A549 (cell line): ENCODE measurements at regions not wholly inside any gene's neighbourhood (a gene's known extent, or its start where the extent isn't known, plus 50 kb on each side); places are given as distances from the start of the nearest gene placed in this dataset.

ENCODE experiments used
- ATAC-seq, 2 experiments: fragments of 200-7000 bp in 1 of 2; fragments of >200 bp in 1 of 2; cut with Nextera tagmentation in 1 of 2; cut with Tn5 transposase in 1 of 2; 3 replicates each; pipeline versions ENCODE4 v1.8.0 to v1.9.1; 2018 to 2020; ENCODE audit warnings: mild to moderate bottlenecking in 1 of 2, moderate library complexity in 1 of 2
- CTCF ChIA-PET: fragments of 300-600 bp; sonication (Branson Sonifier 250); formaldehyde crosslinking; extraction: SDS; loops from one replicate; lab custom pipeline; 2021; ENCODE audit warnings: antibody characterized with exemption, inconsistent platforms; lab: Yijun Ruan, JAX
- POLR2A ChIA-PET: fragments of 350-600 bp; formaldehyde crosslinking; extraction: SDS; loops from one replicate; lab custom pipeline; 2021; ENCODE audit warnings: antibody characterized with exemption, inconsistent platforms; lab: Yijun Ruan, JAX
- DNase-seq, 2 experiments: peaks; one replicate each; pipeline versions ENCODE4 v3.0.0 to v3.0.0-alpha.2; 2011 to 2016; ENCODE audit warnings: low read depth in 1 of 2, low spot score in 1 of 2
- FAIRE-seq: peaks from 2 replicates; lab custom pipeline; 2011; peaks lifted over from hg19 to GRCh38; lab: Jason Lieb, UNC
- H3K27ac ChIP-seq, 2 experiments: fragments of >200 bp; sonication (Bioruptor Twin); formaldehyde crosslinking; 3 replicates each; pipeline ENCODE4 v1.5.1; 2016 to 2017
- H3K4me1 ChIP-seq: fragments of >200 bp; sonication (Bioruptor Twin); formaldehyde crosslinking; 3 replicates; pipeline ENCODE4 v1.6.1; 2016
- H3K4me2 ChIP-seq: fragments of >200 bp; sonication (Bioruptor Twin); formaldehyde crosslinking; 3 replicates; pipeline ENCODE4 v1.6.1; 2016
- H3K4me3 ChIP-seq: fragments of >200 bp; sonication (Bioruptor Twin); formaldehyde crosslinking; 3 replicates; pipeline ENCODE4 v1.5.1; 2016
- H3K9me3 ChIP-seq: fragments of >200 bp; sonication (Bioruptor Twin); formaldehyde crosslinking; 3 replicates; pipeline ENCODE4 v1.6.1; 2016
- ATOH8 ChIP-seq: fragments of 250-450 bp; sonication (Bioruptor Pico); IDR thresholded peaks from 2 replicates; pipeline ENCODE4 v1.5.0; 2020; ENCODE audit warnings: low read depth, mild to moderate bottlenecking, moderate library complexity
- CBX8 ChIP-seq: fragments of 200-600 bp; sonication (generic); IDR thresholded peaks from 2 replicates; pipeline ENCODE4 v1.6.1; 2016
- CHD2 ChIP-seq: fragments of 150-350 bp; IDR thresholded peaks from 2 replicates; pipeline ENCODE4 v1.6.1; 2014; ENCODE audit warnings: low read length; ENCODE audit not compliant: partially characterized antibody
- CHD4 ChIP-seq: fragments of 200-600 bp; sonication (generic); IDR thresholded peaks from 2 replicates; pipeline ENCODE4 v1.6.1; 2016; ENCODE audit warnings: antibody characterized with exemption, mild to moderate bottlenecking, borderline replicate concordance
- EHF ChIP-seq: fragments of 250-450 bp; sonication (Bioruptor Pico); IDR thresholded peaks from 2 replicates; pipeline ENCODE4 v1.5.0; 2020; ENCODE audit warnings: mild to moderate bottlenecking
- ESRRA ChIP-seq: fragments of 150-350 bp; IDR thresholded peaks from 2 replicates; pipeline ENCODE4 v1.6.1; 2014; ENCODE audit warnings: mild to moderate bottlenecking, low read length, borderline replicate concordance
- FOSL2 ChIP-seq, 2 experiments: fragments of 450-650 bp in 1 of 2; fragments of >200 bp in 1 of 2; sonication (Bioruptor Twin) in 1 of 2; formaldehyde crosslinking; IDR thresholded peaks; 2 replicates each; pipeline versions ENCODE4 v1.5.0 to v1.6.1; 2016 to 2020; ENCODE audit warnings: mild to moderate bottlenecking in 1 of 2, moderate library complexity in 1 of 2
- HDAC2 ChIP-seq: fragments of 200-600 bp; sonication (generic); IDR thresholded peaks from 2 replicates; pipeline ENCODE4 v1.6.1; 2016
- HOXB13 ChIP-seq: fragments of 250-450 bp; sonication (Bioruptor Pico); IDR thresholded peaks from 2 replicates; pipeline ENCODE4 v1.5.0; 2020; ENCODE audit warnings: low read depth, mild to moderate bottlenecking, moderate library complexity
- KDM1A ChIP-seq: fragments of 200-600 bp; sonication (generic); IDR thresholded peaks from 2 replicates; pipeline ENCODE4 v1.6.1; 2016; ENCODE audit warnings: low read depth, mild to moderate bottlenecking
- MAFK ChIP-seq: fragments of 450-650 bp; IDR thresholded peaks from 2 replicates; pipeline ENCODE4 v1.6.1; 2014; ENCODE audit not compliant: partially characterized antibody
- MYC ChIP-seq: IDR thresholded peaks from 2 replicates; pipeline ENCODE4 v1.6.1; 2012; ENCODE audit warnings: mild to moderate bottlenecking, inconsistent platforms, low read length, improper control_type of control experiment, borderline replicate concordance
- NFE2L2 ChIP-seq: fragments of 150-350 bp; conservative IDR thresholded peaks from 2 replicates; pipeline ENCODE4 v1.6.1; 2014; ENCODE audit warnings: low read length
- NPAS2 ChIP-seq: fragments of 250-450 bp; sonication (Bioruptor Pico); IDR thresholded peaks from 2 replicates; pipeline ENCODE4 v1.8.0; 2022; ENCODE audit warnings: mild to moderate bottlenecking, moderate library complexity, borderline replicate concordance
- PBX3 ChIP-seq: IDR thresholded peaks from 2 replicates; pipeline ENCODE4 v1.6.1; 2012
- RAD21 ChIP-seq, 2 experiments: fragments of >200 bp in 1 of 2; sonication (Bioruptor Twin) in 1 of 2; formaldehyde crosslinking in 1 of 2; IDR thresholded peaks in 1 of 2; conservative IDR thresholded peaks in 1 of 2; 2 replicates in 1 of 2; 3 replicates in 1 of 2; pipeline ENCODE4 v1.6.1; 2012 to 2018; ENCODE audit warnings: inconsistent platforms in 1 of 2
- RARB ChIP-seq: fragments of 250-450 bp; sonication (Bioruptor Pico); IDR thresholded peaks from 2 replicates; pipeline ENCODE4 v1.8.0; 2021; ENCODE audit warnings: mild to moderate bottlenecking, moderate library complexity
- RCOR1 ChIP-seq: fragments of 150-350 bp; IDR thresholded peaks from 2 replicates; pipeline ENCODE4 v1.6.1; 2014; ENCODE audit warnings: antibody characterized with exemption, low read length, low read depth
- RFX5 ChIP-seq: fragments of 450-650 bp; IDR thresholded peaks from 2 replicates; pipeline ENCODE4 v1.7.1; 2014; ENCODE audit warnings: antibody characterized with exemption, mild to moderate bottlenecking, moderate library complexity
- RNF2 ChIP-seq: fragments of 200-600 bp; sonication (generic); IDR thresholded peaks from 2 replicates; pipeline ENCODE4 v1.6.1; 2016; ENCODE audit warnings: low read depth, mild to moderate bottlenecking, antibody characterized with exemption, moderate library complexity, borderline replicate concordance
- SREBF2 ChIP-seq: fragments of 450-650 bp; IDR thresholded peaks from 2 replicates; pipeline ENCODE4 v1.6.1; 2014; ENCODE audit warnings: mild to moderate bottlenecking, moderate library complexity
- TFCP2L1 ChIP-seq: fragments of 250-450 bp; sonication (Bioruptor Pico); IDR thresholded peaks from 2 replicates; pipeline ENCODE4 v1.5.0; 2021; ENCODE audit warnings: mild to moderate bottlenecking
- ZSCAN20 ChIP-seq: fragments of 250-450 bp; sonication (Bioruptor Pico); IDR thresholded peaks from 2 replicates; pipeline ENCODE4 v1.8.0; 2022; ENCODE audit warnings: mild to moderate bottlenecking, moderate library complexity
- WGBS: methylation state at CpG from one replicate; pipeline ENCODE4 v1.1.6; 2017; ENCODE audit errors: missing lambda C conversion rate; 5-methylcytosine and 5-hydroxymethylcytosine counted together
- TF ChIP-seq, protein P1 (sequence below): fragments of 450-650 bp; IDR thresholded peaks from 2 replicates; pipeline ENCODE4 v1.6.1; 2014; ENCODE audit warnings: antibody characterized with exemption
- TF ChIP-seq, protein P2 (sequence below): IDR thresholded peaks from 2 replicates; pipeline ENCODE4 v1.6.1; 2012; ENCODE audit warnings: low read depth, borderline replicate concordance

DNA sequence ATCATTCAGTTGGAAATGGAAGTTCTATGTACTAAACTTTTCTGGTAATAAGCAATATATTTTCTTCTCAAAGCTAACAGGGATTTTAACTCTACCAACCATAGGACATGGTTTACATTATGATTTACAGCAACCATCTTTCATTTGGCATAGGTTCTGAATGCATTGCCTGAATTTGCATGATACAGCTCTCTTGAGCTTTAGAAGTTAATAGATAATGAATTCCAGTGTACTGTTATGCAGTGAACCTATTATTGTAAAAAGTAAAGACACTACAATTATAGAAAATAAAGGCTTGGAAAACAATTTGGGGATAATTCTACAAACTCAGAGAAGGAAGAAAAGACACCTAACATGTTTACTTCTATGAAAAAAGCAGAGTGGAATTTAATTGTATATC lies 182.0 kb downstream of the GRB14 start (continued):
- no peak for TF ChIP-seq NFE2L2
- no peak for TF ChIP-seq TFCP2L1

DNA sequence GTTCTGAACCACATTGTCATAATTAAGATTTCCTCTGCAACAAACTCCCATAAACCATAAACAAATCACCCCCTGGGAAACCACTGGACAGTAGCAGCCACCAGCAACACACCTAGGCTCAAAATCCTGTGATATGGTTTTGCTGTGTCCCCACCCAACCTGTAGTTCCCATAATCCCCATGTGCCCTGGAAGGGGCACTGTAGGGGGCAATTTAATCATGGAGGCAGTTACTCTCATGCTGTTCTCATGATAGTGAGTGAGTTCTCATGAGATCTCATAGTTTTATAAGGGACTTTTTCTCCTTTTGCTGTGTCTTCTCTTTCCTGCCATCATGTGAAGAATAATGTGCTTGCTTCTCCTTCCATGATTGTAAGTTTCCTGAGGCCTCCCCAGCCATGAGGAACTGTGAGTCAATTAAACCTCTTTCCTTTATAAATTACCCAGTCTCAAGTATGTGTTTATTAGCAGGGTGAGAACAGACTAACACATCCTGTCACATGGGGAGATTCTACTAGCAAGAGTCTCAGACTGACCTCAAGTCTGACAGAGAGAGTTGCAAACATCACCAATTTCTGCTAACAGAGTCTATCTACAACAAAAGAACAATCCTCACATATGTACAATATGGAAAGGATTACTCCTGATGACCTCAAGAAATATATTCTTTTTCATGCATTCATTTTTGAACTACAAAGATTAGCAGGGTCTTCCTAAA lies 182.6 kb downstream of the GRB14 start:
- Histone ChIP-seq H3K9me3 (no peaks in the 10 kb centered on the region), H3K4me3 (no peak overlapping the region)
- no peak for FAIRE-seq
- TF ChIP-seq ATOH8 (CRISPR knock-in tag), result no peak
- TF ChIP-seq RARB (CRISPR knock-in tag), result no peak
- no peak for TF ChIP-seq RAD21 (conservative IDR thresholded peaks at IDR 0.05 in 1 of 2, IDR thresholded peaks at IDR 0.05 in 1 of 2)
- TF ChIP-seq MYC, result no peak
- TF ChIP-seq, protein P1, sequence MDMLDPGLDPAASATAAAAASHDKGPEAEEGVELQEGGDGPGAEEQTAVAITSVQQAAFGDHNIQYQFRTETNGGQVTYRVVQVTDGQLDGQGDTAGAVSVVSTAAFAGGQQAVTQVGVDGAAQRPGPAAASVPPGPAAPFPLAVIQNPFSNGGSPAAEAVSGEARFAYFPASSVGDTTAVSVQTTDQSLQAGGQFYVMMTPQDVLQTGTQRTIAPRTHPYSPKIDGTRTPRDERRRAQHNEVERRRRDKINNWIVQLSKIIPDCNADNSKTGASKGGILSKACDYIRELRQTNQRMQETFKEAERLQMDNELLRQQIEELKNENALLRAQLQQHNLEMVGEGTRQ, result no peak
- no peak for TF ChIP-seq ESRRA
- no peak for TF ChIP-seq ZSCAN20 (CRISPR knock-in tag)
- TF ChIP-seq, all 56 proteins: peak for 0
- ATAC-seq (no peak), DNase-seq (no peak)
- H3K4me2 ChIP-seq, result no peak overlapping the region
- ChIA-PET POLR2A (no interaction called here), CTCF (interaction anchor here (1.3 kb wide), 1 partner anchor 21 kb away, joined by 3 read pairs; no protein-coding TSS in a partner anchor)
- H3K4me1 ChIP-seq, result no peaks in the 10 kb centered on the region
- no peak overlapping the region for H3K27ac ChIP-seq

DNA sequence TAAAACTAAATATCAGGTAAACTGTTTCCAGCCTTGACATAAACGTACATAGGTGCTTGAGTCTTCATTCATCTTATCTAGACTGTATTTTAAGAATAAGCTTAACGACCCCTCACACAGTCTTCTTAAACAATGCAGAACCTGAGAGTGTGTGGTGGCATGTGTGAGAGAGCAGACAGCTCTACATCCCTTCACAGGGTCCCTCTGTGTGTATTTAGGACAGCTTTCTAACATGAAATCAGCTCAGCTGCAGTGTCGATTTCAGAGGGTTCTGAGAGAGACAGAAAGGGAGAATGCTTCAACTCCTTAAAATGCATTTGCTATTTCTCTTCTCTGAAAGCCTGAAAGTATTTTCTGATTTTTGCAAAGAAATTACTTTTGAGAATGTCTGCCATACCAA lies 185.2 kb downstream of the GRB14 start:
- no peak overlapping the region for H3K4me3 ChIP-seq
- H3K9me3 ChIP-seq, result no peaks in the 10 kb centered on the region
- no peak for DNase-seq
- WGBS, result 53% methylated on average over 3 of the region's 3 CpGs
- ChIA-PET CTCF (no interaction called here), POLR2A (no interaction called here)
- H3K4me2 ChIP-seq, result no peak overlapping the region
- no peaks in the 10 kb centered on the region for H3K4me1 ChIP-seq
- TF ChIP-seq, protein P2, sequence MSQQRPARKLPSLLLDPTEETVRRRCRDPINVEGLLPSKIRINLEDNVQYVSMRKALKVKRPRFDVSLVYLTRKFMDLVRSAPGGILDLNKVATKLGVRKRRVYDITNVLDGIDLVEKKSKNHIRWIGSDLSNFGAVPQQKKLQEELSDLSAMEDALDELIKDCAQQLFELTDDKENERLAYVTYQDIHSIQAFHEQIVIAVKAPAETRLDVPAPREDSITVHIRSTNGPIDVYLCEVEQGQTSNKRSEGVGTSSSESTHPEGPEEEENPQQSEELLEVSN, result no peak
- TF ChIP-seq PBX3 (no peak), CBX8 (no peak), MYC (no peak), RNF2 (no peak), MAFK (no peak), CHD4 (no peak), EHF (CRISPR knock-in tag) (no peak), KDM1A (no peak), RFX5 (no peak), RCOR1 (no peak), CHD2 (no peak), SREBF2 (no peak), HDAC2 (no peak), FOSL2 (IDR thresholded peaks at IDR 0.05) (no peak), FOSL2 (CRISPR knock-in tag; IDR thresholded peaks at IDR 0.05) (no peak), NPAS2 (CRISPR knock-in tag) (no peak), HOXB13 (CRISPR knock-in tag) (no peak)
- no peak for ATAC-seq
- H3K27ac ChIP-seq, result no peak overlapping the region
- no peak for FAIRE-seq
